ENCODE measurements at regions not wholly inside any gene's neighbourhood (a gene's known extent, or its start where the extent isn't known, plus 50 kb on each side); places are given as distances from the start of the nearest gene placed in this dataset.

- TF ChIP-seq POLR2A (IDR thresholded peaks at IDR 0.05) (no peak), CTCF (IDR thresholded peaks at IDR 0.05) (no peak)
Observed at GRCh38 chr17:73933871-73934270, 269.6 kb upstream of the RPL38 start.
